ENCODE measurements at regions not wholly inside any gene's neighbourhood (a gene's known extent, or its start where the extent isn't known, plus 50 kb on each side); places are given as distances from the start of the nearest gene placed in this dataset.

- no peak for TF ChIP-seq CTCF (IDR thresholded peaks at IDR 0.05)
- TF ChIP-seq POLR2A (IDR thresholded peaks at IDR 0.05): no peak
- TF ChIP-seq EP300 (IDR thresholded peaks at IDR 0.05): no peak
These were observed 98.9 kb upstream of the HMGA2 start for GRCh38 chr12:65725376-65725775.
